ENCODE measurements at regions not wholly inside any gene's neighbourhood (a gene's known extent, or its start where the extent isn't known, plus 50 kb on each side); places are given as distances from the start of the nearest gene placed in this dataset.

DNA sequence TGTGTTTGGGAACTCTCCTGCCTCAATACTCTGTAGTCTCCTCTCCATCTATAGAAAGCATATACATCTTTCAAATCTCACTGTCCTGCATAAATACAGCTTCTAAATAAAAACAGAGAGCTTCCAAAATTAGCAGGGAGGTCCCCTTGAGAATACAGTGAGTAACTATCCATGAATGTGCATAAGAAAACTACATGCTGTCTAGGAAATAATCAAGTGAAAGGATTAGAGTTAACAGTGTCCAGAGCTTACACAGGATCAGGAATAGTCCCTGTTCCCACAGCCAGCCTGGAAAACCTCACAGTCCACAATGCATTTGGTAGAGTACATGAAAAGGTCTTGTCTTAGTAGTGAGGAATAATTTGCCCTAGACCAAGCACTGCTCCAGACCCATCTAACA lies 123.0 kb upstream of the POU3F2 start:
- TF ChIP-seq, protein P1, sequence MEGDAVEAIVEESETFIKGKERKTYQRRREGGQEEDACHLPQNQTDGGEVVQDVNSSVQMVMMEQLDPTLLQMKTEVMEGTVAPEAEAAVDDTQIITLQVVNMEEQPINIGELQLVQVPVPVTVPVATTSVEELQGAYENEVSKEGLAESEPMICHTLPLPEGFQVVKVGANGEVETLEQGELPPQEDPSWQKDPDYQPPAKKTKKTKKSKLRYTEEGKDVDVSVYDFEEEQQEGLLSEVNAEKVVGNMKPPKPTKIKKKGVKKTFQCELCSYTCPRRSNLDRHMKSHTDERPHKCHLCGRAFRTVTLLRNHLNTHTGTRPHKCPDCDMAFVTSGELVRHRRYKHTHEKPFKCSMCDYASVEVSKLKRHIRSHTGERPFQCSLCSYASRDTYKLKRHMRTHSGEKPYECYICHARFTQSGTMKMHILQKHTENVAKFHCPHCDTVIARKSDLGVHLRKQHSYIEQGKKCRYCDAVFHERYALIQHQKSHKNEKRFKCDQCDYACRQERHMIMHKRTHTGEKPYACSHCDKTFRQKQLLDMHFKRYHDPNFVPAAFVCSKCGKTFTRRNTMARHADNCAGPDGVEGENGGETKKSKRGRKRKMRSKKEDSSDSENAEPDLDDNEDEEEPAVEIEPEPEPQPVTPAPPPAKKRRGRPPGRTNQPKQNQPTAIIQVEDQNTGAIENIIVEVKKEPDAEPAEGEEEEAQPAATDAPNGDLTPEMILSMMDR (conservative IDR thresholded peaks at IDR 0.05): no peak
- Mint-ChIP-seq H3K36me3 (no peaks in the 10 kb centered on the region), H3K27me3 (no peaks in the 10 kb centered on the region), H3K4me1 (ENCODE audit: unreplicated experiment) (peaks cover 8% of the 10 kb centered on the region), H3K4me3 (no peak overlapping the region), H3K27ac (no peak overlapping the region), H3K9me3 (no peaks in the 10 kb centered on the region)
- no peak for DNase-seq (ENCODE audit: extremely low spot score, unreplicated experiment)

DNA sequence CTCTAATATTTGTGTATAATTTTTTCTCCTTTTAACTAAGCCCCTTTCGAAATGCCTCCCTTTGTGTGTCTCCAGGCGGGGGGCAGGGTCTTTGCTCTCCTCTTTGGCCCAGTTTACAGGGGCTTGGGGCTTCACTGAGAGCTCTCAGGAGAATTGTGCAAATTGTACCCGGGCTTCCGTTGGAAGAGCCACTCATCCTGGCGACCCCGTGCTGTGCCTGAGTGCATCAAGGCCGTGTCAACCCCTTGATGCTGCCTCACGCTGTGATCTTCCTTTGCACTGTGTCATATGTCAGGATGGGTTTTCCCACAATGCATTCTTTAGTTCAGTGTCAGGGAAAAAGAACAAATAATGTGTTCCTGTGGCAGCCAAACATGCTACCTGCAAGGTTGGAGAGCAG lies 118.0 kb upstream of the POU3F2 start:
- no peak overlapping the region for H3K27ac Mint-ChIP-seq
- TF ChIP-seq, protein P1 (conservative IDR thresholded peaks at IDR 0.05): no peak
- peaks cover 12% of the 10 kb centered on the region for H3K4me1 Mint-ChIP-seq (ENCODE audit: unreplicated experiment)
- H3K9me3 Mint-ChIP-seq: no peaks in the 10 kb centered on the region
- no peaks in the 10 kb centered on the region for H3K36me3 Mint-ChIP-seq
- no peak for DNase-seq (ENCODE audit: extremely low spot score, unreplicated experiment)
- H3K4me3 Mint-ChIP-seq: no peak overlapping the region
- no peaks in the 10 kb centered on the region for H3K27me3 Mint-ChIP-seq

GRCh38 chr6:98717322-98717877 lies 117.0 kb upstream of the POU3F2 start:
- TF ChIP-seq, protein P1 (conservative IDR thresholded peaks at IDR 0.05): no peak
- Mint-ChIP-seq H3K36me3 (no peaks in the 10 kb centered on the region), H3K27me3 (no peaks in the 10 kb centered on the region), H3K9me3 (no peaks in the 10 kb centered on the region), H3K27ac (no peak overlapping the region), H3K4me3 (no peak overlapping the region), H3K4me1 (ENCODE audit: unreplicated experiment) (peaks cover 12% of the 10 kb centered on the region)
- DNase-seq (ENCODE audit: extremely low spot score, unreplicated experiment): no peak

GRCh38 chr6:98717988-98718387 lies 116.4 kb upstream of the POU3F2 start:
- TF ChIP-seq, protein P1 (conservative IDR thresholded peaks at IDR 0.05): no peak
- DNase-seq (ENCODE audit: extremely low spot score, unreplicated experiment): no peak
- Mint-ChIP-seq H3K4me3 (no peak overlapping the region), H3K4me1 (ENCODE audit: unreplicated experiment) (peaks cover 12% of the 10 kb centered on the region), H3K36me3 (no peaks in the 10 kb centered on the region), H3K9me3 (no peaks in the 10 kb centered on the region), H3K27me3 (no peaks in the 10 kb centered on the region), H3K27ac (no peak overlapping the region)

GRCh38 chr6:98724537-98724936 lies 109.8 kb upstream of the POU3F2 start:
- Mint-ChIP-seq H3K9me3 (no peaks in the 10 kb centered on the region), H3K4me1 (ENCODE audit: unreplicated experiment) (no peaks in the 10 kb centered on the region), H3K27ac (no peak overlapping the region), H3K27me3 (no peaks in the 10 kb centered on the region), H3K36me3 (no peaks in the 10 kb centered on the region), H3K4me3 (no peak overlapping the region)
- no peak for DNase-seq (ENCODE audit: extremely low spot score, unreplicated experiment)
- TF ChIP-seq, protein P1 (conservative IDR thresholded peaks at IDR 0.05): no peak

DNA sequence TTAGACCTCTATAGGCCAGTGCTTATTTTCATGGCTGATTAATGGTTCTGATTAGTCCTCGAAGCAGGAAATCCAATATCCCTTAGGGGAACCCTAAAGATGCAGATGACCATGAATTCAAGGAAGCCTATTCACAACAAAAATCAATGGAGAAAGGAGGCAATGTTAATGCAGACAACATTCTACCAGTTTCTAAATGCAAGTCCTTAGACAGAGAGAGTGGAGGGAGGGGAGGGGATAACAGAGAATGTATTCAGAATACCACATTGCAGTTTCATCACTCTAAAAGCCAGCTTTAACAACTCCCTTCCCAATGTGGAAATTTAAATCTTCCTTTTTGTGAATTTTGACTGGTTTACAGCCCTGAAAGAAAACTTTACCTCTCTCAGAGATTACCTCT lies 87.1 kb upstream of the POU3F2 start:
- Mint-ChIP-seq H3K4me3 (no peak overlapping the region), H3K36me3 (no peaks in the 10 kb centered on the region), H3K4me1 (ENCODE audit: unreplicated experiment) (no peaks in the 10 kb centered on the region), H3K27me3 (no peaks in the 10 kb centered on the region), H3K9me3 (no peaks in the 10 kb centered on the region), H3K27ac (no peak overlapping the region)
- TF ChIP-seq, protein P1 (conservative IDR thresholded peaks at IDR 0.05): no peak
- DNase-seq (ENCODE audit: extremely low spot score, unreplicated experiment): no peak

Measured in type B pancreatic cell (in vitro differentiated cells).